ENCODE measurements at regions not wholly inside any gene's neighbourhood (a gene's known extent, or its start where the extent isn't known, plus 50 kb on each side); places are given as distances from the start of the nearest gene placed in this dataset.

DNA sequence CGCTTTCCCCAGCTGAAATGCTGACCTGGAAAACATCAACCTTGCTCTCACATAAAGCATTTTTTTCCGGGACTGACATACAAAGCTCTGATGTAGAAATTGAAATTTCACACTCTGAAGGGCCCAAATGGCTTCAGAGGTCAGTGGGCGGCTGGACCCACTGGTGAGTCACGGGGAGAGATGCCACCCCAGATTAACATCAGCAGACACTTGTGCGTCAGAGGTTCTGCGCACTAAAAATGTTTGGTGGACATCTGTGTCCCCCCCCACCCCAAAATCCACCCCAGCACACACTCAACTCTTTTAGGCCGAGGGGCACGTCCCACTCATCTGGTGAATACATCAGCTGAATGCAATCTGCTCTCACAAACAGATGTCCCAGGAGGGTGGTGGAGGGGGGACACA lies 208.9 kb downstream of the ASB1 start:
- DNase-seq (ENCODE audit: low read depth) = peak; percentile 53

DNA sequence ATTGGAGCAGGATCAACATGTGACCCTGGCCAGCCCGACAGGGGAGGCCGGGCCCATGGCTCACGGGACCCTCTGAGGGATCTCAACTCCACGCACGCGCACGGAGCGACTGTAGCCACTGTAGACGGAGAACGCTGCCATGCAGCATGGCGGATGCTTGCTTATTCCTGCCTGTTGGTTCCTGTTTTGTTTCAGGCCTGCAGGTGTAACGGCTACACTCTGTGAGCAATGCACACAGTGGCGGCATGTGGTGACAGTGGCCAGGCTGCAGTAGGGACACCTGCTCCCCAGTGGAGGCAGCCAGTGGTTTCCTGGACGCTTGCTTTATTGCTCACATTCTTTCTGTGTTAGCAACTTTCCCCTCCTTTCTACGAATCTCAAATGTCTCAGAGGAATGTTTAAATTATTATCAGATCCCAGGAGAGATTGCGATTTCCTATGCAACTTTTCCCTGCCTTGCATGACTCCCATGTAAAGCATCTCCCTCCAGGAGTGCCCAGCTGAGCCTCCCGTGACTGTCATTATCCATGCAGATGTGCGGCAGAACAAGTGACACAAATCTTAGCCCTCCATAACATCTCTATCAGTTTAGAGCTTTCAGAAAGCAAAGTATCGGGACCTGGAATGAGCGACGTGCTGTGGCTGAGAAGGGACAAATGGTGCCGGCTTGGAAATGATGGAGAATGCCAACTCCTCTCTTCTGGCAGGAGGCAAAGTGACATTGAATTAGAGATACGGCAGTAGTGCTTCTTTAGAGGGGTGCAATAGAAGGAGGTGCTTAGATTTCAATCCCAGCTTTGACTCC lies 209.7 kb downstream of the ASB1 start:
- DNase-seq (ENCODE audit: low read depth) = peak; percentile 67

DNA sequence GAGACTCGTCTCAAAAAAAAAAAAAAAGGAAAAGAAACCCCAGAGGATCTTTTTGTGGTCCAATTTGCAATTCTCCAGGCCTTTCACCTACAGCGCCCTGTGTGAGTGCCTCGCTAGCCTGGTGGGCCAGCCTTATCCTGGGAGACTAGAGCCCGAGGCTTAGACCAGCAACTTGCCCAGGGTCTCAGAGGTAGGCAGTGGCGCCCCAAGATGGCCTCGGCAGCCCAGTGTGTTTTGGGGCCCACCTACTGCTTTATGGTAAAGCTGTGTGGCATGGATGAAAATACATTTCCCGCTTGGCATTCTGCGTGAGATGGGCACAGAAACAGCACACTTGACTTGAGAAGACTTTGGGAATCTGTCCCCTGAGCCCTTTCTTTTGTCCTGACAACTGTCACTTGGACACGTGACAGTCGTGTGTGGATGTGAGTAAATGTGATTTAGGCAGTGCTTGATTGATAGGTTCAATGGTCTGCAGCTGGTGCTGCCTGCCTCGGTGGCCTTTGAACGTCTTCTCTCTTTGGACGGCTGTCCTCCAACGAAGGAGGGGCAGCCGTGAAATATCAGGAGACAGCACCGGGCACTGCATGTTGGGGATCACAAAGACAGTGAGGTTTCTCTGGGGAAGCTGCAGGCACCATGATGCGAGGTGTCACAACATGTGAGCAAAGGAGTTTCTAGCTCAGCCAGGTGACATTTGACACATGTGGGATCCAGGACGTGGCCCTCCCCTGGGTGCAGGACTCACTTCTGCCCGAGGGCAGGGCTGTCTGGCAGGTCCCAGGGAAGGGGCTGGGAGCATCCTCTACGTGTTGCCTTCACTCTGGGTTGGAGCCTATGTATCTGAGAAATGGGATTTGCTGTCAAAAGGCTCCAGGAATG lies 209.5 kb upstream of the TWIST2 start:
- no peak for DNase-seq (ENCODE audit: low read depth)

DNA sequence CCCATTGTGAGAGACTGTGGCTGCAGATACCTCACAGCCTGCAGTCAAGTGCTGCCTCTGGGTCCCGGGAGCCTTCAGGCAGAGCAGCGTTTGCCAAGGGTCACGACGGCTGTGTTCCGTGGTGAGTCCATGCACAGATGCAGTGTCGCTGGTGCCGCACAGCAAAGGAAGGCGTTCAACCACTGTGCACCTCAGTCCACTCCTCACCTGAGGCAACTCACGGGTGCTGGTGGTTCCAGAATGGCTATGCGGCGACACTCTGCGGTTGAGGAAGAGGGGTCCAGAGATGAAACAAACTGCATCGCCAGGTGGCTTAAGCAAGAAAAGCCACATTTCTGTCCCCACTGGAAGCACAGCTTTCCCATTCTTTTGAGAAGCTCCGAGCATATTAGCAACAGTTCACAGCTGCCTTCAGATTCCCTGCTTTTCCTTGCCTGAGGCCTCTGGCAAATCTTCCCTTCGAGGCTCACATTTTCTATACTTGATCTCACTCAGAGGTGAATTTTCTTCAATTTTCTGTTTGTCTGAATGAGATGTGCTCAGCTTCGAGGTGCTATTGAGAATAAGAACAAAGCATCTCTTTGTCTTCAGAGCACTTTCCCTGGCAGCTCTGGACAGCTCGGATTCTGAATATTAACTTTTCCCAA lies 208.8 kb upstream of the TWIST2 start:
- DNase-seq (ENCODE audit: low read depth) = no peak

DNA sequence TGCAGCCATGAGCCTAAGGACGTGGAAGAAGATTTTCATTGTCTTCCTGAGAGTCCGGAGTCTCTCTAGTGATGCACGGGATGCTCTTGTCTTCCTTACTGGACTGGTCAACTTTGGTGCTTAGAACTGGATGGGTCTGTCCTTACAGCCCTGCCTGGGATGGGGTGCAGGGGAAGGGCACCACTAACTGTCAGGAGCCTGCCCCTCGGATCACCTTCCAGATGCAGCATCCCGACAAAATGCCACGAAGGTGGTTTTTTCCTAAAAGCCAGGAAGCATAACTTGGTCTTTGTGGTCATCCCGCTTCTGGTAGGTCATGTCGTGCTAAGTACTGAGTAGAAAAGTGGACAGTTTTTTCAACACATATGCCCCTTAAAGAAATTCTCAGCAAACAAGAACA lies 207.4 kb upstream of the TWIST2 start:
- DNase-seq (ENCODE audit: low read depth) = no peak

DNA sequence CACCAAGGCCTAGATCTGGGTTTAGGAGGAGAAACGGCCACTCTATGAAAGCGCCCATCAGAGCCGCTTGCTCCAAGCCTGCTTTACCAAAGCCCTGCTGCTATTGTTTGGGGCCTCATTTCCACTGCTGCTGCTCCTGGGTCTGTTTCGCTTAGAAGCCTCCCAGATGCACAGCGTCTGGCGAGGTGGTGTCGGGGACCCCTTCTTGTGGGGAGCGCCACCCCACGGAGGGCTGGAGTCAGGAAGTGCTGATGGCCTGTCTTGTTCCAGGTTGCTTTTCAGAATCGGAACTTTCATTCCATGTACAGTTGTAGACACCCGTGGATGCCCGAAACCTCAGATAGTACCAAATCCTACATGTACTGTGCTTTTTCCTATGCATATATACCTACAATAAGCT lies 204.9 kb upstream of the TWIST2 start:
- DNase-seq (ENCODE audit: low read depth) = no peak

DNA sequence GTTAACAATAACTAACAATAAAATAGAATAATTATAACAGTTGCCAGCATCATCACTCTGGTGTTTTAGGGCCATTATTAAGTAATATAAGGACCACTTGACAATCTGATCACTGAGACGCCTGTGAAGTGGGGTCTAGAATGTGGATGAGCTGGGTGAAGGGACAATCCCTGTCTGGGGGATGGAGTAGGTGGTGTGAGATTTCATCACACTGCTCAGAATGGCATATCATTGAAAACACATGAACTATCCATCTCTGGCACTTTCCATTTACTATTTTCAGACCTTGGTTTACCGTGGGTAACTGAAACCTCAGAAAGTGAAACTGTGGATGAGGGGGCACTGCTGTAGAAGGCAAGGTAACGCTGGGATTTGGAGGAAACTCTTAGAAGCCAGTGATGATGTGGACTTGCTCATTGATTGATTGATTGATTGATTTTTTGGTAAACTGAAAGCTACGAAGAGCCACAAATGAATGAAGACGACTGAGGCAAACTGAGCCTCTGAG lies 204.4 kb upstream of the TWIST2 start:
- DNase-seq (ENCODE audit: low read depth) = no peak

DNA sequence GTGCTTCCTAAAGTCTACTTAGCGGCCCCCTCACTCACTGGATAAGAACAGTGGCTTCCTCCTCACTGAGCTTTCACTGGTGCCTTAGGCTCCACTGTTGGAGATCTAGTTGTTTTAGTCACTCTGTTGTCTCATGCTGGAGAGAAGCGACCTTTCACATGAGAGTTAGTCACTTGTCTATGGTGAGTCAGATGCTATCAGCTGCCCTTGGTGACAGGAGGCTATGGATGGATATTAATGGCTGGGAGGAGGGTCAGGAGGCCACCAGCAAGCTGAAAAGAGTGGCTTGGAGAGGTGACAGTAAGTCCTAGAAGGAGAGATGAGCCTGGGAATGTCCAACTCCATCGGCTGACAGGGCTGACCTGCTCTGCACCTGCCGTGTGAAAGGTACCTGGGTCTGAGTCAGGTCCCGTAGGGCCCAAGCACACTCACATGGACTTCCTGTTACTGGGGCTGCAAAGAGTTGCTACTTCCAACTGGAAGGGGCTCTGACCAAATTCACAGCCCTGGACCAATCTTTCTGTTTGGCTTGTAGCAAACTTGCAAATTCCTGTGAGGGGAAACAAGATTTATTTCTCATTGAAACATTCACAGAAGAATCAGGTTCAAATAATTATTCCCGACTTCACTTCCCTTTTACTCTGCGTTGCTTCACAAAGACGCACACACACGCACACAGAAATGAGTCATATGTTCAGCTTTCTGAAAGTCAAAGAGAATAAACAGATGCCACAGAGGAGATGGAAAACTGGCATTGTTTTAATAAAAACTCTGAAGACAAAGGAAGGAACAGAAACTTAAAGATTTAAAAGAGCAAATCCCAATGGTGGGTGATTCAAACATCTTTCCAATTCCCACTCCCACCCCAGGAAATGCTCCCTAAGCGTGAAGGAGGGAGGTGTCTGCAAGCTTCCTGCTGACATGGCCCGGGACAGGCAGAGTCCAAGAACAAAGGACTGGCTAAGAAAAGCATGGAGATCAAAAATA lies 203.5 kb upstream of the TWIST2 start:
- DNase-seq (ENCODE audit: low read depth) = peak; percentile 91

DNA sequence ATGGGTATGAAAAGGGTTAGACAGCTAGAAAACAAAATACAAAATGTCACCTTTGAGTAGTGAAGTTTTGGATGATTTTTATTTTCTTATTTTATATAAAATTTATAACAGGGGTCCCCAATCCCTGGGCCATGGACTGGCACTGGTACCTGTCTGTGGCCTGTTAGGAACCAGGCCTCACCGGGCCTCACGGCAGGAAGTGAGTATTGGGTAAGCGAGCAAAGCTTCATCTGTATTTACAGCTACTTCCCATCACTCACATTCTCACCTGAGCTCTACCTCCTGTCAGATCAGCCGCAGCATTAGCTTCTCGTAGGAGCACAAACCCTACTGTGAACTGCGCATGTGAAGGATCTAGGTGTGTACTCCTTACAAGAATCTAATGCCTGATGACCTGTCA lies 202.8 kb upstream of the TWIST2 start:
- DNase-seq (ENCODE audit: low read depth) = no peak

DNA sequence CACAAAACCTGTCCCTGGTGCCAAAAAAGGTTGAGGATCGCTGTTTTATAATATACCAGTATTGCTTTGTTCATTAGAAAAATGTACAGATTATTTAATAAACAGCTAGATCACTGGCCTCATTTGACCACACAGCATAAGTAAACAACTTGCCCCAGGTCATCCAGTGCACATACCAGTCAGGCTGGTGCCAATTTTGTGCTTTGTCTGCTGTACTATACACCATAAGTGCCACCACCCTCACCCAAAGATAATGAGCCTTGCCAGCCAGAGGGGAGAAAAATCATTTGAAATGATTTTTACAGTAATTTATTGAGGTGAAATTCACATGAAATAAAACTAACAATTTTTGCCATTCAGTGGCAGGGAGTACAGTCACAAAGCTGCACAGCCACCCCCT lies 202.2 kb upstream of the TWIST2 start:
- DNase-seq (ENCODE audit: low read depth) = no peak

DNA sequence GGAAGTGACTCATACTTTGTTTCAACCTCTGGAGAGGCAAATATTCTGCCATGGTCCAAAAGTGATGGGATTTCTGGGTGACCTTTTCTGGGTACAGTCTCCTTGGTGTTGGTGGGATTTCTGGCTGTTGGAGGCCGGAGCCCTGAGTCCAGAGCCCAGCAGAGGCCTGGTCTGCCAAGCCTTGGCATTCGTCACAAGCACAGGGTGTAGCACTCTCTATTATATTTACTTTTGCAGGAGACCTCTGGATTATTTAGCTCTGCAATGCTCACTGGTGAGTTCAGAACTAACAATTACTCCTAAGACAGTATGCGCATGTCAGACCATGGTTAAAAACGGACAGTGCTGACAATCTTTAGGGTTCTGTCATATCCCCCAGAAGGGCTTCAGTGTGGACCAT lies 201.6 kb upstream of the TWIST2 start:
- no peak for DNase-seq (ENCODE audit: low read depth)

DNA sequence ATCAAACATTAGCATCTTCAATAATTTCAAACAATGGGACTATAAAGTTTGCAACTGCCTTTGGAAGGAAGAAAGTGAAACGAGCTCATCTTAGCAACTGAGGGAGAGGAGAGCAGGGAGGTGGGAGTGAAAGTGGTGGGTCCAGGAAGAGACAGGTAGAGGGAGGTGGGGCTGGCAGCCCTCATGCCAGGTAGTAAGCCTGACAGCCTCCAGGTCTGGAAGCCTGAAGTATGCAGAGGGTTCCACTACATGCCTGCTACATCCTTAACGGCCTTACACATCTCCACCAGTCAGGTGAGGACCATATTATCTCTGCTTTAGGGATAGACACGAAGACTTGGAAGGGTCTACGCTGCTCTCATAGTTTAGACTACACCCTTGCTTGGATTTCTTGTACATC lies 201.1 kb upstream of the TWIST2 start:
- DNase-seq (ENCODE audit: low read depth) = no peak

DNA sequence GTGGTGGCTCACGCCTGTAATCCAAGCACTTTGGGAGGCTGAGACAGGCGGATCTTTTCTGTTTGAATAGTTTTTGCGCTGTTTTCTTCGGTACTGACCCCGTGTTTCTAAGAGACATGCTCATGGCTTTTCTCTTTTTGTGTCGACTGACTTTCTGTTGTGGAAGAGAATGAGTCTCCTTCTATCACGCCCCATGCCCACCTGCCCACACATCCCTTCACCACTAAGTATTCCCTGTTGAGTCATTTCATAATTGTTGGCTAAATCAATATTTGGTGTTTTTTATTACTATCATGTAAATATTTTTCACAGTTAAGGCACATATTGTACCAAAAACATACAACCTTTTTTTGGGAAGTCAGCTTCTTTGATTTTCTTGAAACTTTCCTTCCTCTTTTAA lies 198.8 kb upstream of the TWIST2 start:
- no peak for DNase-seq (ENCODE audit: low read depth)

DNA sequence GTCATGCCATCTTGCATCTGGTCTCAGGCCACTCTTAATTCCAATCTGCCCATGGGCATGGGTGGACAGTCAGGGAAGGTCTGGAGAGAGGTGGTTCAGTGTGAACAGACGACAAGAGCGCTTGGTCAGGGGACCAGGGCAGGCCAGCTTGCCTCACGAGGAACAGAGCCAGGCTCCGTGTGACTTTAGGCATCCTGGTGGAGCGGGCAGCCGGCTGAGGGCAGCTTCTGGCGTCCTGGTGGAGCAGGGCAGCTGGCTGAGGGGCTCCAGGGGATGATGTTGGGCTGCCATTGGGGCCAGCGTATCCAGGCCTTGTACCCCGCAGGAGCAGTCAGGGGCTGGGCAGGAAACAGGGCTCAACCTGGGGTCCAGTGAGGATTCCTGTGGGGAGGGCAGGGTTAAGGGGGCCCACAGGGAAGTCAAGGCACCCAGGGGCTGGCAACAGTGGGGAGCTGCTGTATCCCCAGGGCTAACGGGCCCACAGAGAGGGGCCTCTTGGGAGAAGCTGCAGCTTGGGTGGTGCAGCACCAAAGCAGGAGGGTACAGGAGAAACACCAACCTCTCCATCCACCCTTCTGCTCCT lies 197.9 kb upstream of the TWIST2 start:
- no peak for DNase-seq (ENCODE audit: low read depth)

DNA sequence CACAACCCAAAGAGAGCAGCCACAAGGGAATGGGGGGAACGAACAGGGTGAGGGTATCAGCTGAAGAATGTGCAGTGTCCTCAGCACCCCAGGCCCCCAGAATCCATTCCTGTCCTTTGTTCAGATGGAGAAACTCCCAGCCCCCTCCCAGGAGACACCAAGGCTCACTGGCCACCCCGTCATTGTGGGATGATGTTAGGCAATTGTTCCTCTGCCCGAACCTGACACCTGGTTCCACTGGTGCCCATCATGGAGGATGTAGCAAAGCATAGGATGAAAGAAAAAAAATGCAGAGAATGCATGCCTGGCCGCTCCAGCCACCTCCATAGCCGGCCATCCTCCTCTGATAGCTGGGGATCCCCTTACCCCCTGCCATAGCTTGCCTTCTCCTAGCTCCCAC lies 197.3 kb upstream of the TWIST2 start:
- no peak for DNase-seq (ENCODE audit: low read depth)

DNA sequence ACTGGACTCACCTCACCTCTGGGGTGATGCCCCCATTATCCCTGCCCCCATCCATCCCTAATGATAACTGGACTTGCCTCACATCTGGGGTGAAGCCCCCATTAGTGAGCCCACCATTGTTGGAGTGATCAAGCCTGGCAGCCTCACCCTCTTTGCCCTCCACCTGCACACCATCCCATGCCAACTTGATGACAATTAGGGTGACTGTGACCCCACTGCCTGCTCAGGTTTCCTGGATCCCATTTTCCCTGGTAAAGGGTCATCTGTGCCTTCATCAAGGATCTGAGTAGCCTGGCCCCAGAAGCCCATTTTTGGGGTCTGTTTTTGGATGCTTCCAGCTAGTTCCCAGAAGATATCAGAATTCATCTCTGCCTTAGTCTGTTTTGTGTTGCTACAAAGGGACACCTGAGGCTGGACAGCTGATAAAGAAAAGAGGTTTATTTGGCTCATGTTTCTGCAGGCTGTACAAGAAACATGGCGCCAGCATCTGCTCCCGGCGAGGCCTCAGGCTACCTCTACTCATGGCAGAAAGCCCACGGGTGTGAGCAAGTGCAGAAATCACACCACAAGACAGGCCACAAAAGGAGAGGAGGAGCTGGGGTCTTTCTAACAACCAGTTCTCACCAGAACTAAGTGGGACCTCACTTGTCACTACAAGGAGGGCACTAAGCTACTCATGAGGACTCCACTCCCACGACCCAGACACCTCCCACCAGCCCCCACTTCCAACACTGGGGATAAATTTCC lies 196.4 kb upstream of the TWIST2 start:
- DNase-seq (ENCODE audit: low read depth) = no peak

DNA sequence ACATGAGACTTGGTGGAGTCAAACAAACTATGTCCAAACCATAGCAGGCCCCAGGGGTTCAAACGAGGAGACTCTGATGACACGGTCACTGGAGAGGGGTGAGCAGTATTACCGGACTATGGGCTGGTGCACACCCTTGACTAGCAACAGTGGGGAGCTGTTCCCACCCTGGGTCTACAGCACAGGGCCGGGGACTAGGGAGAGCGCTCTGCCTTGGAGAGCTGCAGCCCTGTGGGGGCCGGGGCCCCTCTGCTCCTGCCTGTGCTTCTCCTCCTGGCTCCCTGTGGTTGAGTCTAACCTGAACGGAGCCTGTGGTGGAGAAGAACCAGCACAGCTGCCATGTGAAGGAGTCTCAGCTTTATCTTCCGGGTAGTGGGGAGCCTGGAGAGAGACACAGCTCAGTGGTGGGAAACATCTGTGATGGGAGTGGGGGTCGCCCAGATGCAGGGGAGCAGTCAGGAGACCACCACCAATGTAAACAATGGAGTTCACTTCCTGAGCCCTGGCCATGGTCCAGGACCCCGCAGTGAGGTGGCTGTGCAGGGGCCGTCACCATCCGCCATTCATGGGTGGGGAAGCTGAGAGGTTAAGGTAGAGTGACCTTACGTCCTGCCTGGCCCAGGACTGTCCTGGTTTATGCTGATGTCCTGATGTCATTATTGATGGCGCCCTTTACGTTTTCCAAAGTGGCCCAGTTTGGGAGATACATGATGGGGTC lies 195.7 kb upstream of the TWIST2 start:
- DNase-seq (ENCODE audit: low read depth) = no peak

DNA sequence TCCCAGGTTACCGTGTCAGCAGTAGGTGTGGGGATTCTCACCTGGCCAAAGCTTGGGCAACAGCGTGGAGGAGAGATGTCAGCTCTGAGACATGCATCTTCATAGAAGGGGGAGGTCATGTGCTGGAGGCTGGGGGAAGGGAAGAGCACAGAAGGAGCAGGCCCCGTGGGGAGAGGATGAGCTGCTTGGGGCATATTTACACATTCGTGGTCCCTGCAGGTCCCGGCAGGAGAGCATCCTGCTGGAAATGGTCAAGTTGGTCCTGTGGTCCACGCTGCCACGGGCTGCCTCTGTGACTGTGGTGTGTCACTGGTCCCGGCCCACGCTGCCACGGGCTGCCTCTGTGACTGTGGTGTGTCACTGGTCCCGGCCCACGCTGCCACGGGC lies 195.1 kb upstream of the TWIST2 start:
- no peak for DNase-seq (ENCODE audit: low read depth)

DNA sequence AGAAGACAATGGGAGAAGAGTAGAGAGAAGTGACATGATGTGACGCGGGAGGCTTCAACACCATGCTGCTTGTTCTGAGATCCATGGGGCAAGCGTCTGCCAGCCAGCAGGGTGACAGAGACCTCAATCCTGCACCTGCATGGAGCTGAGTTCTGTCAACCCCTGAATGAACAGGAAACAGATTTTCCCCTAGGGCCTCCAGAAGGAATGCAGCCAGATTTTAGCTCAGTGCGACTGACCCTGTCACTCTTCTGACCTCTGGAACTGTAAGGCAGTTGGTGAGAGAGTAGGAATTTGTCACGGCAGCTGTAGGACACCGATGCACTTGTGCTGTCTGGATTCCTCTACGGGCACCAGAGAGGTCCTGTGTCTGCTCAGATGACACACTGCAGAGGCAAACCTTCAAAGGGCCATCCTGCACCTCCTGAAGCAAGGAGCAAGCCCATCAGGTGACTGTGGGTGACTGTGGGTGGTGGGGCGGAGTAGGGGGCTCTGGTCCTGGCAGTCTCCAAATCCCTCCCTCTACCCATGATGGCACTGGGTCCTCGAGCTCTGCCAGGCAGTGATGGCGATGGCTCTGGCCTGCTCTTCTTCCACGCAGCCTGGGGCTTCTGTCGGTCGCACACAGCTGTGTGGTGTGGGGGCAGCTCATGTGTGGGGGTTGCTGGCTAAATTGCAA lies 194.3 kb upstream of the TWIST2 start:
- no peak for DNase-seq (ENCODE audit: low read depth)
